ENCODE measurements at regions not wholly inside any gene's neighbourhood (a gene's known extent, or its start where the extent isn't known, plus 50 kb on each side); places are given as distances from the start of the nearest gene placed in this dataset.

GRCh38 chr18:66141716-66142115, 390.9 kb downstream of the CDH7 start:
- Histone ChIP-seq H3K9ac (ENCODE audit: low read length) (no peak overlapping the region), H3K36me3 (ENCODE audit: control insufficient read depth in 1 of 2, insufficient read depth in 2 of 2, low read length in 2 of 2) (no peaks in the 10 kb centered on the region), H3K27ac (ENCODE audit: low read depth, low read length) (no peak overlapping the region), H4K20me1 (ENCODE audit: insufficient read depth) (no peaks in the 10 kb centered on the region), H3K9me3 (ENCODE audit: control insufficient read depth in 1 of 2, insufficient read depth in 1 of 2, low read depth in 1 of 2, low read length in 2 of 2) (peaks cover 10 to 20% of the 10 kb centered on the region in 2 experiments; a peak in 2 of 4 replicates), H3K9me2 (ENCODE audit: insufficient read depth) (no peaks in the 10 kb centered on the region), H3K4me1 (ENCODE audit: control insufficient read depth in 1 of 2, insufficient read depth in 2 of 2, low read length in 2 of 2) (no peaks in the 10 kb centered on the region), H2AFZ (ENCODE audit: low read depth, low read length, poor library complexity, severe bottlenecking) (no peak overlapping the region), H3K4me3 (replicated peaks in 1 of 2; ENCODE audit: low read depth in 1 of 2, low read length in 2 of 2) (no peak overlapping the region), H3K27me3 (ENCODE audit: insufficient read depth, low read length) (no peaks in the 10 kb centered on the region), H3K79me2 (ENCODE audit: insufficient read depth, low read length) (no peaks in the 10 kb centered on the region), H3K4me2 (ENCODE audit: low read length) (no peak overlapping the region)
- ChIA-PET RAD21 (ENCODE audit: low non-redundant PET in 1 of 2, low total read pairs in 2 of 2, uncharacterized antibody in 2 of 2, unreplicated experiment in 2 of 2) (no interaction called here), CTCF (no interaction called here), POLR2A (no interaction called here)
- BruUV-seq (replicated peaks): no TSS peak
- TF ChIP-seq JUND (IDR thresholded peaks at IDR 0.05) (no peak), SIN3A (IDR thresholded peaks at IDR 0.05; ENCODE audit: low read depth) (no peak), SP1 (IDR thresholded peaks at IDR 0.05; ENCODE audit: low read depth) (no peak), REST (IDR thresholded peaks at IDR 0.05; ENCODE audit: low read depth) (no peak), POLR2A (IDR thresholded peaks at IDR 0.05; ENCODE audit: borderline replicate concordance, extremely low read depth, insufficient read depth, insufficient read length) (no peak), FOSL1 (IDR thresholded peaks at IDR 0.05; ENCODE audit: low read depth) (no peak), EZH2phosphoT487 (IDR thresholded peaks at IDR 0.05; ENCODE audit: borderline replicate concordance) (no peak), RAD21 (IDR thresholded peaks at IDR 0.05; ENCODE audit: low read depth) (no peak), ATF3 (IDR thresholded peaks at IDR 0.05) (no peak)
- DNase-seq (ENCODE audit: low read depth, low spot score): no peak
- ATAC-seq: no peak
- intact Hi-C loops (cut with micrococcal nuclease): no loop called here

Data from HCT116 (cell line).